ENCODE measurements at regions not wholly inside any gene's neighbourhood (a gene's known extent, or its start where the extent isn't known, plus 50 kb on each side); places are given as distances from the start of the nearest gene placed in this dataset.

DNA sequence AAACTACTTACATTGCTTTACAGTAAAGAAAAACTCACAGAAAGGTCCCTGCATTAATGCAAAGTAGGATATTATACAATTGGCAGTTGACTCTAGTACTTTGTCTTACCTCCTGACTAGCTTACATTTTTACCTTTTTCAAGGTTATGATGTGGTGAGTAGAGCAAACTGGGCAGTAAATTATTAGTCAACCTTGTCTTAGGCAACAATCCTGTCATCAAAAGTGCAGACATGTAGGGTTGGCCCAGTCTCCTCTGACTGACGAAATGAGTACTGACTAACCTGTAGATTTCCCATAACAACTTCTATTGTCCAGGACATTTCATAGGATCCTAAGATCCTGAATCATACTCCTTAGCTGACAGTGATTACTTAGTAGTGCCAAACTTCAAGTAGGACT, 142.0 kb upstream of the NUDT6 start:
- H3K27me3 ChIP-seq (ENCODE audit: insufficient read depth, low read length, poor library complexity): no peaks in the 10 kb centered on the region
- no peak overlapping the region for H3K4me2 ChIP-seq (ENCODE audit: insufficient read depth, low read length)
- no peaks in the 10 kb centered on the region for H3K9me3 ChIP-seq (ENCODE audit: insufficient read depth, low read length, severe bottlenecking)
- H3K36me3 ChIP-seq (ENCODE audit: insufficient read depth, low read length): peaks cover 17% of the 10 kb centered on the region
- no peaks in the 10 kb centered on the region for H4K20me1 ChIP-seq (ENCODE audit: insufficient read depth, low read length)
- H3K9ac ChIP-seq (ENCODE audit: low read depth, low read length): no peak overlapping the region
- H3K27ac ChIP-seq (ENCODE audit: low read length): no peak overlapping the region
- TF ChIP-seq, protein P1, sequence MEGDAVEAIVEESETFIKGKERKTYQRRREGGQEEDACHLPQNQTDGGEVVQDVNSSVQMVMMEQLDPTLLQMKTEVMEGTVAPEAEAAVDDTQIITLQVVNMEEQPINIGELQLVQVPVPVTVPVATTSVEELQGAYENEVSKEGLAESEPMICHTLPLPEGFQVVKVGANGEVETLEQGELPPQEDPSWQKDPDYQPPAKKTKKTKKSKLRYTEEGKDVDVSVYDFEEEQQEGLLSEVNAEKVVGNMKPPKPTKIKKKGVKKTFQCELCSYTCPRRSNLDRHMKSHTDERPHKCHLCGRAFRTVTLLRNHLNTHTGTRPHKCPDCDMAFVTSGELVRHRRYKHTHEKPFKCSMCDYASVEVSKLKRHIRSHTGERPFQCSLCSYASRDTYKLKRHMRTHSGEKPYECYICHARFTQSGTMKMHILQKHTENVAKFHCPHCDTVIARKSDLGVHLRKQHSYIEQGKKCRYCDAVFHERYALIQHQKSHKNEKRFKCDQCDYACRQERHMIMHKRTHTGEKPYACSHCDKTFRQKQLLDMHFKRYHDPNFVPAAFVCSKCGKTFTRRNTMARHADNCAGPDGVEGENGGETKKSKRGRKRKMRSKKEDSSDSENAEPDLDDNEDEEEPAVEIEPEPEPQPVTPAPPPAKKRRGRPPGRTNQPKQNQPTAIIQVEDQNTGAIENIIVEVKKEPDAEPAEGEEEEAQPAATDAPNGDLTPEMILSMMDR (IDR thresholded peaks at IDR 0.05; ENCODE audit: borderline replicate concordance, extremely low read depth, low read length, poor library complexity, severe bottlenecking): no peak
- TF ChIP-seq EZH2 (IDR thresholded peaks at IDR 0.05; ENCODE audit: borderline replicate concordance, low read depth, low read length, severe bottlenecking): no peak
- DNase-seq (no peak), ATAC-seq (ENCODE audit: insufficient read depth, low read depth) (no peak)
- no peak overlapping the region for H3K4me3 ChIP-seq (ENCODE audit: low read depth in 1 of 2, low read length in 2 of 2)
- no peaks in the 10 kb centered on the region for H3K4me1 ChIP-seq (ENCODE audit: insufficient read depth, low read length)
- no peaks in the 10 kb centered on the region for H3K79me2 ChIP-seq (ENCODE audit: insufficient read depth, low read length)
- no peak overlapping the region for H2AFZ ChIP-seq (ENCODE audit: low read depth, low read length)

DNA sequence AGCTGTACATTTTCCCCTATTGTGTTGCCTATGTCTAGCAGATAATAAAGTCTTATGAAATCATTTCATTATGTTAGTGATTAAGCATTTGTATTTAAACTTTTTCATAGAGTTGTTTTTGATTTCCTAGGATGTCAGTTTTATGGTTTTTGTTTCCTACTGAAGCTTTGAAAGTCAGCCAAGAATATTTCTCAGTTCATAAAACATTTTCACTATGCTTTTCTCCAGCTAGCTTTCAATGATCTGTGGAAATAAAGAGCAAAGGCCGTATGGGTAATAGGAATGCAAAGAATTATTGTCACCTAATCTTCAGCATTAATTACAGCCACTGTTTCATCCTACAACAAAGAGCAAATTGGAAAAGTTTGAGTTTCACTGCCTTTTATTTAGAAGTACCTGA, 145.7 kb upstream of the NUDT6 start:
- DNase-seq (no peak), ATAC-seq (ENCODE audit: insufficient read depth, low read depth) (no peak)
- Histone ChIP-seq H3K27ac (ENCODE audit: low read length) (no peak overlapping the region), H3K4me2 (ENCODE audit: insufficient read depth, low read length) (no peak overlapping the region), H3K9ac (ENCODE audit: low read depth, low read length) (no peak overlapping the region), H3K4me1 (ENCODE audit: insufficient read depth, low read length) (no peaks in the 10 kb centered on the region), H4K20me1 (ENCODE audit: insufficient read depth, low read length) (no peaks in the 10 kb centered on the region), H3K27me3 (ENCODE audit: insufficient read depth, low read length, poor library complexity) (no peaks in the 10 kb centered on the region), H2AFZ (ENCODE audit: low read depth, low read length) (no peak overlapping the region), H3K9me3 (ENCODE audit: insufficient read depth, low read length, severe bottlenecking) (no peaks in the 10 kb centered on the region), H3K79me2 (ENCODE audit: insufficient read depth, low read length) (no peaks in the 10 kb centered on the region), H3K36me3 (ENCODE audit: insufficient read depth, low read length) (peaks cover 2% of the 10 kb centered on the region; the same call in 1 of the 2 replicates), H3K4me3 (ENCODE audit: low read depth in 1 of 2, low read length in 2 of 2) (no peak overlapping the region)
- TF ChIP-seq, protein P1 (IDR thresholded peaks at IDR 0.05; ENCODE audit: borderline replicate concordance, extremely low read depth, low read length, poor library complexity, severe bottlenecking): no peak
- TF ChIP-seq EZH2 (IDR thresholded peaks at IDR 0.05; ENCODE audit: borderline replicate concordance, low read depth, low read length, severe bottlenecking): no peak

DNA sequence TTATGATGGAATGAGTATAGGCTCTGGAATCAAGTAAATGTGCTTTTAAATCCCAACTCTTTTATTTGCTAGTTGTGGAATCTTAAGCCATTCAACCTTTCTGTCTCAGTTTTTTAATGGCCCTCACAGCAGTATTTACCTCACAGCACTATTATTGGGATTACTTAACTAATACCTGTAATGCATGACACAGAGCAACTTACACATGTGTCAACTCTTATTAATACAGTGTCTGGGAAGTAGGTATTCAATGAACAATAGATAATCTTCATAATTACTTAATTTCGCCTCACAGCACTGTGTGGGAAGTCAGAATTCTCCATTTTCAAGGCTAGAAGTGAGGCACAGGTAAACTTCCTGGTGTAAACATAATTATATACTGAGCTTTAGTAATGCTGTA, 149.7 kb upstream of the NUDT6 start:
- H3K9me3 ChIP-seq (ENCODE audit: insufficient read depth, low read length, severe bottlenecking): no peaks in the 10 kb centered on the region
- H2AFZ ChIP-seq (ENCODE audit: low read depth, low read length): no peak overlapping the region
- no peak overlapping the region for H3K4me2 ChIP-seq (ENCODE audit: insufficient read depth, low read length)
- TF ChIP-seq EZH2 (IDR thresholded peaks at IDR 0.05; ENCODE audit: borderline replicate concordance, low read depth, low read length, severe bottlenecking): no peak
- TF ChIP-seq, protein P1 (IDR thresholded peaks at IDR 0.05; ENCODE audit: borderline replicate concordance, extremely low read depth, low read length, poor library complexity, severe bottlenecking): no peak
- no peaks in the 10 kb centered on the region for H3K36me3 ChIP-seq (ENCODE audit: insufficient read depth, low read length)
- no peaks in the 10 kb centered on the region for H3K4me1 ChIP-seq (ENCODE audit: insufficient read depth, low read length)
- H4K20me1 ChIP-seq (ENCODE audit: insufficient read depth, low read length): no peaks in the 10 kb centered on the region
- no peak for DNase-seq
- H3K27me3 ChIP-seq (ENCODE audit: insufficient read depth, low read length, poor library complexity): no peaks in the 10 kb centered on the region
- H3K9ac ChIP-seq (ENCODE audit: low read depth, low read length): no peak overlapping the region
- no peak overlapping the region for H3K27ac ChIP-seq (ENCODE audit: low read length)
- no peaks in the 10 kb centered on the region for H3K79me2 ChIP-seq (ENCODE audit: insufficient read depth, low read length)
- no peak overlapping the region for H3K4me3 ChIP-seq (ENCODE audit: low read depth in 1 of 2, low read length in 2 of 2)
- ATAC-seq (ENCODE audit: insufficient read depth, low read depth): no peak

DNA sequence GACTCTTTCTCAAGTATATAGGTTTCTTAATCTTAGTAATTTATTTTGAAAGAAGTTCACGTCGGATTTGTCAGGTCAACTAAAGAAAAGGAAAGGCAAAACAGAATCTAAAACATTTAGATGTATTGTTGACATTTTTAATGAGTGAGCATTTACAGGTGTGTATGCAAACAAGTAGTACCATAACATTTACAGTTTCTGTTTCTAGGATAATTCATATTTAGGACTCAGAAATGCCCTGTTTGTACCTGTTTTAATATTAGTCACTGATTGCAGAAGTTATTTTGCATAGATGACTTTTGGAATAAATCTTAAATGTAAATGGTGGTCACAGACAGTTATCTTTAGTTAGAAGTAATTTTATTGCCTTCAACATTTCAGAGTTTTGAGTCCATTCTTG, 151.3 kb upstream of the NUDT6 start:
- H3K9ac ChIP-seq (ENCODE audit: low read depth, low read length): no peak overlapping the region
- H3K4me1 ChIP-seq (ENCODE audit: insufficient read depth, low read length): no peaks in the 10 kb centered on the region
- H3K4me3 ChIP-seq (ENCODE audit: low read depth in 1 of 2, low read length in 2 of 2): no peak overlapping the region
- no peaks in the 10 kb centered on the region for H3K27me3 ChIP-seq (ENCODE audit: insufficient read depth, low read length, poor library complexity)
- no peak overlapping the region for H3K27ac ChIP-seq (ENCODE audit: low read length)
- TF ChIP-seq, protein P1 (IDR thresholded peaks at IDR 0.05; ENCODE audit: borderline replicate concordance, extremely low read depth, low read length, poor library complexity, severe bottlenecking): no peak
- TF ChIP-seq EZH2 (IDR thresholded peaks at IDR 0.05; ENCODE audit: borderline replicate concordance, low read depth, low read length, severe bottlenecking): no peak
- no peak overlapping the region for H3K4me2 ChIP-seq (ENCODE audit: insufficient read depth, low read length)
- no peak overlapping the region for H2AFZ ChIP-seq (ENCODE audit: low read depth, low read length)
- H3K9me3 ChIP-seq (ENCODE audit: insufficient read depth, low read length, severe bottlenecking): no peaks in the 10 kb centered on the region
- no peak for DNase-seq
- H4K20me1 ChIP-seq (ENCODE audit: insufficient read depth, low read length): no peaks in the 10 kb centered on the region
- no peaks in the 10 kb centered on the region for H3K79me2 ChIP-seq (ENCODE audit: insufficient read depth, low read length)
- no peaks in the 10 kb centered on the region for H3K36me3 ChIP-seq (ENCODE audit: insufficient read depth, low read length)
- no peak for ATAC-seq (ENCODE audit: insufficient read depth, low read depth)
